A673 (cell line): ENCODE measurements at regions not wholly inside any gene's neighbourhood (a gene's known extent, or its start where the extent isn't known, plus 50 kb on each side); places are given as distances from the start of the nearest gene placed in this dataset.
"Not testable (repeated sequence)": the region's sequence is repeated elsewhere in the genome, so short reads cannot be mapped to it uniquely, and the experiment has no call there.

Source experiments
- BruUV-seq: library from RNA; stranded (reverse); fragments of 400-500 nt; replicated peaks from 2 replicates; lab custom pipeline; 2021; lab: Mats Ljungman, UMichigan
- CTCF ChIA-PET: fragments of 300-600 bp; sonication (Branson Sonifier 250); formaldehyde crosslinking; loops from one replicate; lab custom pipeline; 2022; ENCODE audit warnings: antibody characterized with exemption; lab: Charles Lee
- POLR2A ChIA-PET: fragments of 300-600 bp; sonication (Branson Sonifier 250); formaldehyde crosslinking; loops from one replicate; lab custom pipeline; 2022; ENCODE audit warnings: antibody characterized with exemption; ENCODE audit not compliant: low non-redundant PET; lab: Charles Lee
- DNase-seq: peaks from one replicate; pipeline ENCODE4 v3.0.0-alpha.2; 2015; ENCODE audit warnings: low spot score
- H3K27ac ChIP-seq: fragments of 200-600 bp; sonication (generic); 2 replicates; pipeline ENCODE4 v1.5.1; 2016; ENCODE audit warnings: mixed run types, low read depth, mild to moderate bottlenecking, mixed read lengths, antibody characterized with exemption, low read length; ENCODE audit not compliant: poor library complexity, severe bottlenecking
- H3K27me3 ChIP-seq: fragments of 200-600 bp; sonication (generic); replicated peaks from 2 replicates; pipeline ENCODE4 v1.6.1; 2017; ENCODE audit warnings: mixed run types, low read depth, mild to moderate bottlenecking, mixed read lengths, antibody characterized with exemption, low read length; ENCODE audit not compliant: insufficient read depth, poor library complexity
- H3K36me3 ChIP-seq: fragments of 200-600 bp; sonication (generic); 2 replicates; pipeline ENCODE4 v1.6.1; 2016; ENCODE audit warnings: mixed run types, mild to moderate bottlenecking, mixed read lengths, antibody characterized with exemption, low read length; ENCODE audit not compliant: insufficient read depth, poor library complexity, severe bottlenecking
- H3K4me1 ChIP-seq: fragments of 200-600 bp; sonication (generic); 2 replicates; pipeline ENCODE4 v1.6.1; 2017; ENCODE audit warnings: mixed run types, mild to moderate bottlenecking, mixed read lengths, antibody characterized with exemption, low read length; ENCODE audit not compliant: insufficient read depth, poor library complexity, severe bottlenecking
- H3K4me3 ChIP-seq: fragments of 200-600 bp; sonication (generic); 2 replicates; pipeline ENCODE4 v1.5.1; 2016; ENCODE audit warnings: low read depth, mixed run types, mild to moderate bottlenecking, mixed read lengths, low read length; ENCODE audit not compliant: poor library complexity, severe bottlenecking
- H3K9me3 ChIP-seq: fragments of 200-600 bp; sonication (generic); 2 replicates; pipeline ENCODE4 v1.6.1; 2016; ENCODE audit warnings: mixed run types, low read depth, mild to moderate bottlenecking, mixed read lengths, antibody characterized with exemption, low read length; ENCODE audit not compliant: poor library complexity, severe bottlenecking
- CTCF ChIP-seq: fragments of 300-800, 200-600 bp; sonication (generic); conservative IDR thresholded peaks from 2 replicates; pipeline ENCODE4 v1.5.1; 2017; ENCODE audit warnings: low read depth, mild to moderate bottlenecking, antibody characterized with exemption, low read length, moderate library complexity, mixed read lengths
- EZH2 ChIP-seq: fragments of 200-600 bp; sonication (generic); IDR thresholded peaks from 2 replicates; pipeline ENCODE4 v1.6.1; 2017; ENCODE audit warnings: borderline replicate concordance, low read depth, mild to moderate bottlenecking, mixed read lengths, antibody characterized with exemption, low read length; ENCODE audit not compliant: poor library complexity, severe bottlenecking
- intact Hi-C: fragments of 100-400 bp; cut with micrococcal nuclease; formaldehyde crosslinking; loops from one replicate; pipeline ENCODE4 v1.10.0; 2022; ENCODE audit not compliant: unreplicated experiment

- TF ChIP-seq CTCF (no peak), EZH2 (no peak)
- Histone ChIP-seq H3K27me3 (no peaks in the 10 kb centered on the region), H3K27ac (no peak overlapping the region), H3K4me1 (no peaks in the 10 kb centered on the region), H3K4me3 (no peak overlapping the region), H3K36me3 (no peaks in the 10 kb centered on the region), H3K9me3 (no peaks in the 10 kb centered on the region)
- no peak for DNase-seq
- intact Hi-C loops: no loop called here
- no TSS peak for BruUV-seq
- POLR2A ChIA-PET: no interaction called here
- CTCF ChIA-PET: no interaction called here
These were observed 410.3 kb downstream of the DTWD2 start for GRCh38 chr5:118578093-118578492.

GRCh38 chr5:118577621-118578020 is 410.7 kb downstream of the DTWD2 start:
- Histone ChIP-seq H3K27me3 (no peaks in the 10 kb centered on the region), H3K4me3 (no peak overlapping the region), H3K36me3 (no peaks in the 10 kb centered on the region), H3K9me3 (no peaks in the 10 kb centered on the region), H3K4me1 (no peaks in the 10 kb centered on the region), H3K27ac (no peak overlapping the region)
- BruUV-seq: no TSS peak
- no peak for TF ChIP-seq CTCF
- no peak for TF ChIP-seq EZH2
- ChIA-PET CTCF (no interaction called here), POLR2A (no interaction called here)
- DNase-seq: no peak
- intact Hi-C loops: no loop called here

DNA sequence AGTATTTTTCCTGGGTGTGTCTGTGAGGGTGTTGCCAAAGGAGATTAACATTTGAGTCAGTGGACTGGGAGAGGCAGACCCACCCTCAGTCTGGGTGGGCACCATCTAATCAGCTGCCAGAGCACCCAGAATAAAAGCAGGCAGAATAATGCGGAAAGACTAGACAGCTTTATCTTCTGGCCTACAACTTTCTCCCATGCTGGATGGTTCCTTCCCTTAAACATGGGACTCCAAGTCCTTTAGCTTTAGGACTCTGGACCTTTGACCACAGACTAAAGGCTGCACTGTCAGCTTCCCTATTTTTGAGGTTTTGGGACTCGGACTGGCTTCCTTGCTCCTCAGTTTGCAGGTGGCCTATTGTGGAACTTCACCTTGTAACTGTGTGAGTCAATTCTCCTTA is 418.1 kb downstream of the DTWD2 start:
- H3K36me3 ChIP-seq, H3K9me3 ChIP-seq, H3K4me3 ChIP-seq, DNase-seq, H3K4me1 ChIP-seq, CTCF ChIA-PET, BruUV-seq, intact Hi-C loops, H3K27me3 ChIP-seq, POLR2A ChIA-PET, H3K27ac ChIP-seq: not testable (repeated sequence)

DNA sequence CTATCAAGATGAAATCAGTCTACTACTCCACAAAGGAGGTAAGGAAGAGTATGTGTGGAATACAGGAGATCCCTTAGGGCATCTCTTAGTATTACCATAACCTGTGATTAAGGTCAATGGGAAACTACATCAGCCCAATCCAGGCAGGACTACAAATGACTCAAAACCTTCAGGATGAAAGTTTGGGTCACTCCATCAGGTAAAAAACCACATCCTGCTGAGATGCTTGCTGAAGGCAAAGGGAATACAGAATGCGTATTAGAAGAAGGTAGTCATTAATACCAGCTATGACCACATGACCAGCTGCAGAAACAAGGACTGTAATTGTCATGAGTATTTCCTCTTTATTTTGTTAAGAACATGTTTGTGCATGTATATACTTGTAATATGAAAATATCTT is 418.8 kb downstream of the DTWD2 start:
- DNase-seq, H3K36me3 ChIP-seq, POLR2A ChIA-PET, H3K4me1 ChIP-seq, H3K27me3 ChIP-seq, H3K4me3 ChIP-seq, intact Hi-C loops, H3K9me3 ChIP-seq, BruUV-seq, H3K27ac ChIP-seq, CTCF ChIA-PET: not testable (repeated sequence)
